Small intestine (tissue), 7 donors: ENCODE measurements at regions not wholly inside any gene's neighbourhood (a gene's known extent, or its start where the extent isn't known, plus 50 kb on each side); places are given as distances from the start of the nearest gene placed in this dataset.
"Not testable (repeated sequence)": the region's sequence is repeated elsewhere in the genome, so short reads cannot be mapped to it uniquely, and the experiment has no call there.

Experiments
- DNase-seq, 2 donors: peaks; one replicate each; pipeline versions ENCODE4 v3.0.0 to v3.0.0-alpha.2; 2013
- FAIRE-seq: peaks from 2 replicates; lab custom pipeline; 2012; peaks lifted over from hg19 to GRCh38; lab: Jason Lieb, UNC
- H3K27ac ChIP-seq, 3 donors: one replicate each; pipeline ENCODE4 v1.5.1; 2013; ENCODE audit warnings: low read length in 2 of 3, mild to moderate bottlenecking in 2 of 3, control low read depth in 1 of 3, inconsistent platforms in 1 of 3, low read depth in 1 of 3, moderate library complexity in 1 of 3
- H3K27me3 ChIP-seq, 3 donors: one replicate each; pipeline ENCODE4 v1.6.1; 2013; ENCODE audit warnings: low read length in 3 of 3, inconsistent platforms in 1 of 3; ENCODE audit not compliant: control insufficient read depth in 3 of 3, insufficient read depth in 3 of 3
- H3K36me3 ChIP-seq, 3 donors: one replicate each; pipeline ENCODE4 v1.6.1; 2013; ENCODE audit warnings: low read length in 3 of 3, inconsistent platforms in 1 of 3, low read depth in 1 of 3, mild to moderate bottlenecking in 1 of 3, moderate library complexity in 1 of 3; ENCODE audit not compliant: control insufficient read depth in 3 of 3, insufficient read depth in 2 of 3
- H3K4me1 ChIP-seq, 3 donors: one replicate each; pipeline ENCODE4 v1.6.1; 2013; ENCODE audit warnings: low read length in 2 of 3, inconsistent platforms in 1 of 3, low read depth in 1 of 3, mild to moderate bottlenecking in 1 of 3, moderate library complexity in 1 of 3; ENCODE audit not compliant: control insufficient read depth in 3 of 3, insufficient read depth in 2 of 3
- H3K4me3 ChIP-seq, 3 donors: one replicate each; pipeline ENCODE4 v1.5.1; 2013; ENCODE audit warnings: low read length in 3 of 3, control low read depth in 1 of 3, inconsistent platforms in 1 of 3, low read depth in 1 of 3, mild to moderate bottlenecking in 1 of 3, moderate library complexity in 1 of 3
- H3K9me3 ChIP-seq, 2 donors: one replicate each; pipeline ENCODE4 v1.6.1; 2013; ENCODE audit warnings: low read depth in 1 of 2, low read length in 1 of 2; ENCODE audit not compliant: control insufficient read depth in 2 of 2, insufficient read depth in 1 of 2
- WGBS, 3 donors: extraction: QIAGEN DNeasy Blood & Tissue Kit; methylation state at CpG; one replicate each; pipeline ENCODE4 v1.1.7; 2013; 5-methylcytosine and 5-hydroxymethylcytosine counted together
- donor health status: healthy with polysubstance abuse.
- donor health status: control.
- donor health status: control.
- donor health status: Bipolar disorder and iron deficiency.
- donor health status: healthy.

DNA sequence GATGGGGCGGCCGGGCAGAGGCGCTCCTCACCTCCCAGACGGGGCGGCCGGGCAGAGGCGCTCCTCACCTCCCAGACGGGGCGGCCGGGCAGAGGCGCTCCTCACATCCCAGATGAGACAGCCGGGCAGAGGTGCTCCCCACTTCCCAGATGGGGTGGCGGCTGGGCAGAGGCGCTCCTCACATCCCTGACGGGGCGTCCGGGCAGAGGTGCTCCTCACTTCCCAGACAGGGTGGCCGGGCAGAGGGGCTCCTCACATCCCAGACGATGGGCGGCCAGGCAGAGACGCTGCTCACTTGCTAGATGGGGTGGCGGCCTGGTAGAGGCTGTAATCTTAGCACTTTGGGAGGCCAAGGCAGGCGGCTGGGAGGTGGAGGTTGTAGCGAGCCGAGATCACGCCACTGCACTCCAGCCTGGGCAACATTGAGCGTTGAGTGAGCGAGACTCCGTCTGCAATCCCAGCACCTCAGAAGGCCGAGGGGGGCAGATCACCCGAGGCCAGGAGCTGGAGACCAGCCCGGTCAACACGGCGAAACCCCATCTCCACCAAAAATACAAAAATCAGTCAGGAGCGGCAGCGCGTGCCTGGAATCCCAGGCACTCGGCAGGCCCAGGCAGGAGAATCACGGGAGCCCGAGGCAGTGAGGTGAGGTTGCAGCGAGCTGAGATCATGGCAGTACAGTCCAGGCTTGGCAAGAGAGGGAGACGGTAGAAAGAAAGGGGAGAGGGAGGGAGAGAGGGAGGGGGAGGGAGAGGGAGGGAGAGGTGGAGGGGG lies 141.4 kb downstream of the SMC2 start:
- not testable (repeated sequence) for FAIRE-seq, H3K4me3 ChIP-seq, H3K36me3 ChIP-seq, H3K4me1 ChIP-seq, H3K27me3 ChIP-seq, DNase-seq, H3K27ac ChIP-seq, H3K9me3 ChIP-seq
- 93 to 96% (median 94%) methylated on average over 15 to 42 of the region's 42 CpGs for WGBS, 3 donors

- no peak overlapping the region for H3K27ac ChIP-seq
- H3K4me3 ChIP-seq: no peak overlapping the region
- H3K36me3 ChIP-seq: no peaks in the 10 kb centered on the region
- DNase-seq (no peak), FAIRE-seq (no peak)
- WGBS, 3 donors: 51 to 54% (median 52%) methylated on average over 3 of the region's 3 CpGs
- peaks cover 0 to 6% of the 10 kb centered on the region in 2 donors for H3K9me3 ChIP-seq
- no peaks in the 10 kb centered on the region for H3K4me1 ChIP-seq
- H3K27me3 ChIP-seq: no peaks in the 10 kb centered on the region
Observed at GRCh38 chr9:104238668-104239067, 144.6 kb downstream of the SMC2 start.

- DNase-seq: no peak
- Histone ChIP-seq H3K9me3 (peaks cover 0 to 3% of the 10 kb centered on the region in 2 donors), H3K4me1 (no peaks in the 10 kb centered on the region), H3K27me3 (no peaks in the 10 kb centered on the region), H3K27ac (no peak overlapping the region), H3K4me3 (no peak overlapping the region), H3K36me3 (no peaks in the 10 kb centered on the region)
- WGBS, 3 donors: 48 to 70% (median 55%) methylated on average over 2 of the region's 2 CpGs
- FAIRE-seq: no peak
Observed at GRCh38 chr9:104240890-104241289, 146.8 kb downstream of the SMC2 start.

DNA sequence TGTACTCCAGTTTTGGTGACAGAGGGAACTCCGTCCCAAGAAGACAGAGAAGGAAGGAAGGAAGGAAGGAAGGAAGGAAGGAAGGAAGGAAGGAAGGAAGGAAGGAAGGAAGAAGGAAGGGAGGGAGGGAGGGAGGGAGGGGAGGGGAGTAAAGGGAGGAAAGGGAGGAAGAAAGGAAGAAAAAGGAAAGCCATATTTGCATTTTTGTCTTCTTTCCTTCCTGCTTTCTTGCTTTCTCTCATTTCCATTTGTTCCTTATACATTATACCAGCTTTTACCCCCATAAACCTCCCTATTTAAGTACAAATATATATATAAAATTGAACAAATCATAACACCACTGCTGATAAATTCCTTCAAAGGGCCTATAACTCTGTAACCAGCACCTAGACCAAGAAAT lies 151.8 kb downstream of the SMC2 start:
- Histone ChIP-seq H3K4me3 (no peak overlapping the region), H3K9me3 (no peaks in the 10 kb centered on the region), H3K27me3 (no peaks in the 10 kb centered on the region), H3K27ac (no peak overlapping the region), H3K36me3 (no peaks in the 10 kb centered on the region), H3K4me1 (no peaks in the 10 kb centered on the region)
- DNase-seq: no peak
- 33 to 87% (median 66%) methylated on average over 1 of the region's 1 CpG for WGBS, 3 donors
- FAIRE-seq: no peak

DNA sequence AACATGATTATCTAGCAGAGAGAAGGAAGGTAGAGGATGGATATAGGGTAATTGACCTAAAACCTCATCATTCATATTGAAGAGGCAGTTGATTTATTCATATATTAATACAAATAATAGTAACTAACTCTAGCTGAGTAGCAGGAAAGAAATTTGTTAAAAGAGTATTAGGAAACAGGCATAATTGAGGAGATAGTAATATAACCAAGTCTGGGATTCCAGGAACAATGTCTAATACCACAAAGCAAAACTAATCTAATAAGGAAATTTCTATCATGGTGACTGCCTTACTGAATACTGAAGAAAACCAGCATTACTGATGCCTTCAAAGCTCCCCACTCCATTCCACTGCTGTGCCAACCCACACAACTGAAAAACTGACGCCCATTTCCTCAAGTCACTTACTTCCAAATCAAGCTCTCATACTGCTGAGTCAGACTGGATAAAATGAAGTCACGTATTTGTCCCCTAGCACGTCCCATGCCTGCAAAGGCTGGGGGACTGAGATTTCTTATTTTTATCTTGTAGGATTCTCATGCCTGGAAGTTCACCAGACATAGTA lies 153.9 kb downstream of the SMC2 start:
- Histone ChIP-seq H3K27ac (no peak overlapping the region), H3K4me3 (no peak overlapping the region), H3K4me1 (no peaks in the 10 kb centered on the region), H3K9me3 (no peaks in the 10 kb centered on the region), H3K36me3 (no peaks in the 10 kb centered on the region), H3K27me3 (no peaks in the 10 kb centered on the region)
- FAIRE-seq: no peak
- no peak for DNase-seq
- WGBS, 3 donors: 78 to 86% (median 83%) methylated on average over 3 of the region's 3 CpGs

GRCh38 chr9:104256031-104256695 lies 162.1 kb downstream of the SMC2 start:
- no peaks in the 10 kb centered on the region for H3K27me3 ChIP-seq
- no peaks in the 10 kb centered on the region for H3K36me3 ChIP-seq
- no peak overlapping the region for H3K27ac ChIP-seq
- WGBS, 3 donors: 66 to 75% (median 66%) methylated on average over 3 of the region's 3 CpGs
- DNase-seq: no peak
- FAIRE-seq: no peak
- no peak overlapping the region for H3K4me3 ChIP-seq
- H3K9me3 ChIP-seq: no peaks in the 10 kb centered on the region
- no peaks in the 10 kb centered on the region for H3K4me1 ChIP-seq

DNA sequence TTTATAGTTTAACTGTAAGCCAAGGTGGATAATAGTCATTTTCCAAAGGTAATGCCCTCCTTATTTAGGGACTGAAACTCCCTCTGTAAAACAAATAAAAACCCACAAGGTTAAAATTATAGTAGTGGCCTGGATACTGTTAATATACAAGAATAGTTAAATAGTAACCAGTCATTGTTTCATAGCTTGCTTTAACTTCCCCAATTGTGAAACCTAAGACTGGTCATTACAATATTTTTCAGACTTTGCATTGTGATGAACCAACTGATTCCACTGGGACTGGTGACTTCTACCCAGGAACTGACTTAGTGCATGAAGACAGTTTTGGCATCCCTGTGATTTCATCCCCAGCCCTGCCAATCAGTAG lies 162.6 kb downstream of the SMC2 start:
- FAIRE-seq (no peak), DNase-seq (no peak)
- Histone ChIP-seq H3K27ac (no peak overlapping the region), H3K4me1 (no peaks in the 10 kb centered on the region), H3K4me3 (no peak overlapping the region), H3K27me3 (no peaks in the 10 kb centered on the region), H3K9me3 (no peaks in the 10 kb centered on the region), H3K36me3 (no peaks in the 10 kb centered on the region)

DNA sequence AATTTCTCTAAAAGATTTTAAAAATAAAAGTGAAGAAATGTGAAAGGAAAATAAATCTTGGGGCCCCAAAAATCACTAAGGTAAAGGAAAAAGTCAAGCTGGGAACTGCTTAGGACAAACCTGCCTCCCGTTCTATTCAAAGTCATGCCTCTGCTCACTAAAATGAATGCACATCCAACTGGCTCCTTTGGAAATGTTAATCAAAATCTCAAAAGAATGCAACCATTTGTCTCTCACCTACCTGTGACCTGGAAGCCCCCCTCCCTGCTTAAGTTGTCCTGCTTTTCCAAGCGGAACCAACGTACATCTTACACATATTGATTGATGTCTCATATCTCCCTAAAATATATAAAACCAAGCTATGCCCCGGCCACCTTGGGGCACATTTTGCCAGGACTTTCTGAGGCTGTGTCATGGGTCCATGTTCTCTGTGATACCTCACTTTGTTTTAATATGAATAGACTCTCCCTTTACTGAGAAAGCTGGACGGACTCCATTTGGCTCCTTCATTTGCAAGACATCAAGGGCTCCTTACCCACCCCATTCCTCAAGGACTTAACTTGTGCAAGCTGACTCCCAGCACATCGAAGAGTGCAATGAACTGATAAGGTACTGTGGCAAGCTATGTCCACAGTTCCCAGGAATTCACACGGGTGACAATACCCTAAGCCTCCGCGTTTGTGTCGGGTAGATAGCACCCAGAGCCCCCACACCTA lies 164.3 kb downstream of the SMC2 start:
- Histone ChIP-seq H3K27ac (no peak overlapping the region), H3K4me1 (no peaks in the 10 kb centered on the region), H3K27me3 (no peaks in the 10 kb centered on the region), H3K9me3 (no peaks in the 10 kb centered on the region), H3K4me3 (no peak overlapping the region), H3K36me3 (no peaks in the 10 kb centered on the region)
- no peak for DNase-seq
- no peak for FAIRE-seq
- 18 to 30% (median 20%) methylated on average over 10 of the region's 10 CpGs for WGBS, 3 donors
